GM23338 (cell line): ENCODE measurements at regions not wholly inside any gene's neighbourhood (a gene's known extent, or its start where the extent isn't known, plus 50 kb on each side); places are given as distances from the start of the nearest gene placed in this dataset.
A peak's percentile ranks its signal among the peaks of the same experiment; 100 is the strongest.

Experiments
- ATAC-seq: fragments of 200-7000 bp; cut with Tn5 transposase; 3 replicates; pipeline ENCODE4 v1.9.1; 2020
- DNase-seq: peaks from one replicate; pipeline ENCODE4 v3.0.0-alpha.2; 2015; ENCODE audit warnings: low spot score
- H2AFZ ChIP-seq: fragments of 200-600 bp; sonication (generic); 2 replicates; pipeline ENCODE4 v1.8.0; 2016; ENCODE audit warnings: antibody characterized with exemption, mild to moderate bottlenecking, moderate library complexity
- H3F3A ChIP-seq: fragments of 200-600 bp; sonication (generic); replicated peaks from 2 replicates; pipeline ENCODE4 v1.8.0; 2017; ENCODE audit warnings: antibody characterized with exemption, mixed run types, low read depth
- H3K27ac ChIP-seq: fragments of 200-600 bp; sonication (generic); 2 replicates; pipeline ENCODE4 v1.6.1; 2016; ENCODE audit warnings: low read depth
- H3K27me3 ChIP-seq: fragments of 200-600 bp; sonication (generic); 2 replicates; pipeline ENCODE4 v1.8.0; 2016; ENCODE audit warnings: mild to moderate bottlenecking, mixed run types, moderate library complexity; ENCODE audit not compliant: insufficient read depth
- H3K36me3 ChIP-seq: fragments of 200-600 bp; sonication (generic); 2 replicates; pipeline ENCODE4 v1.8.0; 2016; ENCODE audit warnings: mild to moderate bottlenecking; ENCODE audit not compliant: insufficient read depth
- H3K4me1 ChIP-seq: fragments of 200-600 bp; sonication (generic); 2 replicates; pipeline ENCODE4 v1.8.0; 2016; ENCODE audit warnings: mild to moderate bottlenecking, moderate library complexity; ENCODE audit not compliant: insufficient read depth
- H3K4me2 ChIP-seq: fragments of 200-600 bp; sonication (generic); 2 replicates; pipeline ENCODE4 v1.7.1; 2017; ENCODE audit warnings: mixed run types
- H3K4me3 ChIP-seq: fragments of 200-600 bp; sonication (generic); 2 replicates; pipeline ENCODE4 v1.6.1; 2016; ENCODE audit warnings: mixed run types
- H3K79me2 ChIP-seq: fragments of 200-600 bp; sonication (generic); replicated peaks from 2 replicates; pipeline ENCODE4 v1.8.0; 2017; ENCODE audit warnings: mild to moderate bottlenecking; ENCODE audit not compliant: insufficient read depth
- H3K9me2 ChIP-seq: fragments of 200-600 bp; sonication (generic); 2 replicates; pipeline ENCODE4 v1.8.0; 2017; ENCODE audit not compliant: insufficient read depth
- H4K20me1 ChIP-seq: fragments of 200-600 bp; sonication (generic); replicated peaks from 2 replicates; pipeline ENCODE4 v1.8.0; 2017; ENCODE audit warnings: mild to moderate bottlenecking; ENCODE audit not compliant: insufficient read depth
- H3K27ac Mint-ChIP-seq: 2 replicates; pipeline ENCODE4 v1.8.0; 2020; ENCODE audit warnings: inconsistent platforms, mild to moderate bottlenecking, moderate library complexity, mixed read lengths
- H3K27me3 Mint-ChIP-seq: 3 replicates; pipeline ENCODE4 v1.8.0; 2022; ENCODE audit warnings: low read depth, mild to moderate bottlenecking, moderate library complexity, mixed read lengths, inconsistent platforms; ENCODE audit not compliant: insufficient read depth, poor library complexity
- H3K36me3 Mint-ChIP-seq: 3 replicates; pipeline ENCODE4 v1.8.0; 2021; ENCODE audit warnings: low read depth, mild to moderate bottlenecking, inconsistent platforms, moderate library complexity, mixed read lengths
- H3K4me1 Mint-ChIP-seq: 3 replicates; pipeline ENCODE4 v1.8.0; 2020; ENCODE audit warnings: mild to moderate bottlenecking, inconsistent platforms, mixed read lengths
- H3K4me3 Mint-ChIP-seq: 3 replicates; pipeline ENCODE4 v1.8.0; 2021; ENCODE audit warnings: moderate library complexity, mild to moderate bottlenecking, inconsistent platforms, mixed read lengths
- H3K9me3 Mint-ChIP-seq: 3 replicates; pipeline ENCODE4 v1.8.0; 2020; ENCODE audit warnings: moderate library complexity, mild to moderate bottlenecking, inconsistent platforms, mixed read lengths
- CREB1 ChIP-seq: fragments of 250-450 bp; sonication (Bioruptor Pico); IDR thresholded peaks from 2 replicates; pipeline ENCODE4 v1.5.0; 2020; ENCODE audit warnings: low read depth, mild to moderate bottlenecking, moderate library complexity
- NANOG ChIP-seq: IDR thresholded peaks from 2 replicates; pipeline ENCODE4 v1.6.1; 2016; ENCODE audit warnings: antibody characterized with exemption, borderline replicate concordance
- STAT1 ChIP-seq: IDR thresholded peaks from one replicate; pipeline ENCODE4 v1.6.1; 2016; ENCODE audit warnings: antibody characterized with exemption; ENCODE audit not compliant: unreplicated experiment
- ZNF114 ChIP-seq: fragments of 250-450 bp; sonication (Bioruptor Pico); IDR thresholded peaks from 2 replicates; pipeline ENCODE4 v1.5.0; 2020; ENCODE audit warnings: mild to moderate bottlenecking, moderate library complexity
- TF ChIP-seq, protein P1 (sequence below), 2 experiments: fragments of 200-600 bp in 1 of 2; sonication (generic) in 1 of 2; conservative IDR thresholded peaks; 2 replicates each; pipeline versions ENCODE4 v1.5.1 to v1.6.1; 2016 to 2017; ENCODE audit warnings: antibody characterized with exemption in 2 of 2, low read depth in 2 of 2, mild to moderate bottlenecking in 2 of 2, moderate library complexity in 1 of 2
- TF ChIP-seq, protein P2 (sequence below): IDR thresholded peaks from 2 replicates; pipeline ENCODE4 v1.6.1; 2016; ENCODE audit warnings: antibody characterized with exemption

DNA sequence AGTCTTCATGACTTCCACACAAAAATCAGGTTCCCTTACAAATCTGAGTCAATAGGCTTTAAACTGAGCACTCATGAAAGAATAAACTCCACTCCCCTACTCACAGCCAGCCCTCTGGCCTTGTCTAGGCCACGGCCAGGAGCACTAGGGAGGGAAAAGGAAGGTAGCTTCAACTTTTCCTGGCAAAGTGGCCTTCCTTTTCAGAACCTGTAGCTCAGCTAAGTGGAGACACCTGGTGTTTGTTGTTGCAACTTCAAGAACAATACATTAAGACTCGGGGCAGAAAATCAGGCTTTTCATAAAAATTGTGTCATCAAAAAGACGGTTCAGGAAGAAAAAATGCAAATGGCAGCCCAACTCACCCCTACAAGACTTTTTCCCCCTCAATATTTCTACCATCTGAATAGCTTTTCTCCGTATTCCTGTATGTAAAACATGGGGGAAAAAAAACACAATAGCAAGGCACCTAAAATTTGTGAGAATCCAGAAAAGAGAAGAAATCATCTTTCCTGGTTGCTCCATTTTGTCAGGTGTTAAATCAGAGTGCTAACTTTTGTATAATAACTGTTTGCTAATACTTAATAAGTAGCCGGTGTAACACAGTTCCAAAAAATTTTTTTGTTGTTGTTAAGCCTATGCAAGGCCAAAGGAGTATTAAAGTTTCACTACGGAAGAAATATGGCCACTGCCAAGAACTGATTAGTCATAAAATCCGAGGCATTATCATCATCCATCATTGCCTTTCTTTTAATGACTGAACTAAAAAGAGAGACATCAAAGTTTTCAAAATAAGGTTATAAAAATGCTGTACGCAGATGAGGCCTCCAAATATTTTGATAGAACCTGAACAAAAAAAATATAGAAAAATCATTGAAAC, 66.2 kb upstream of the ARID5B start (continued):
- TF ChIP-seq, protein P1, sequence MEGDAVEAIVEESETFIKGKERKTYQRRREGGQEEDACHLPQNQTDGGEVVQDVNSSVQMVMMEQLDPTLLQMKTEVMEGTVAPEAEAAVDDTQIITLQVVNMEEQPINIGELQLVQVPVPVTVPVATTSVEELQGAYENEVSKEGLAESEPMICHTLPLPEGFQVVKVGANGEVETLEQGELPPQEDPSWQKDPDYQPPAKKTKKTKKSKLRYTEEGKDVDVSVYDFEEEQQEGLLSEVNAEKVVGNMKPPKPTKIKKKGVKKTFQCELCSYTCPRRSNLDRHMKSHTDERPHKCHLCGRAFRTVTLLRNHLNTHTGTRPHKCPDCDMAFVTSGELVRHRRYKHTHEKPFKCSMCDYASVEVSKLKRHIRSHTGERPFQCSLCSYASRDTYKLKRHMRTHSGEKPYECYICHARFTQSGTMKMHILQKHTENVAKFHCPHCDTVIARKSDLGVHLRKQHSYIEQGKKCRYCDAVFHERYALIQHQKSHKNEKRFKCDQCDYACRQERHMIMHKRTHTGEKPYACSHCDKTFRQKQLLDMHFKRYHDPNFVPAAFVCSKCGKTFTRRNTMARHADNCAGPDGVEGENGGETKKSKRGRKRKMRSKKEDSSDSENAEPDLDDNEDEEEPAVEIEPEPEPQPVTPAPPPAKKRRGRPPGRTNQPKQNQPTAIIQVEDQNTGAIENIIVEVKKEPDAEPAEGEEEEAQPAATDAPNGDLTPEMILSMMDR (conservative IDR thresholded peaks at IDR 0.05; ENCODE audit: low read depth in 2 of 2), result peak; percentile 72 to 76

DNA sequence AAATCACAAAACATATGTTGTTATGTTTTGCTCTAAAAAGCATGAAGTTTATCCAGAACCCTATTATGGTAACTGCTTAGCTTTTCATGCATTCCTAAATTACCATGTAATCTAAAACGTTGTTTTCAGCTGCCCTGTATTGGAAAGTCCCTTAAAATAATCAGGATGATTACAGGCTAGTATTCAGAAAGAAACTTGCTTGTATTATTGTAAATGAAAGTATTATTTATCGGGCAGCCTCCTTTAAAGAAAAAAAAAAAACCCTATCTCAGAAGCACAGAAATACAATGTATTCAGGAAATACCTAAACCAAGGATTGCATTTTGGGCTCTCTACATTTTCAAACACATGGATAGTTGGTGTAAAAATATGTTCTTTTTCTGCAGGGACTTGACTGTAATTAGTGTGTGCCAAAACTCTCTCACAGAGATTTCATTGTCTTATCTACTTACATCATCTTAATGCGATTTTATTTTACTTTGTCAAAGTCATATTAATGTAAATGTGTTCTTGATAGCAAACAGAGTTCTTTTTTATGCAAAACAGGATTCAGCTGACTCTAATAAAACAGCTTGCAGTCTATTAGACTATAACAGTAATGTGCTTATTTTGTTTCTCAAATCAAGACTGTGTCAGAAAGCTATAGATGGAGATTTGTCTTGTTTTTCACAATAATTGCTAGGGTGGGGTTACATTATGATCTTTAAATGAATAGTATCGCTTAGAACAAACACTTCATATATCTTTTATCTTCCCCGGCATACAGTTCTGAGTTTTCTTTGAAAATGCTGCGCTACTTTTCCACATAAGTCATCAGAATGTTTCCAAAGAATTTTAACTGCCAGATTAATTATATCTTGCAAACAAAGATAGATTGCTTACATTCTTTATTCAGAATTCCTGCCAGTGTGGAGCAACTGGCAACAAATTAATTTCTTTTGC, 65.3 kb upstream of the ARID5B start:
- no peak for DNase-seq
- TF ChIP-seq, protein P2, sequence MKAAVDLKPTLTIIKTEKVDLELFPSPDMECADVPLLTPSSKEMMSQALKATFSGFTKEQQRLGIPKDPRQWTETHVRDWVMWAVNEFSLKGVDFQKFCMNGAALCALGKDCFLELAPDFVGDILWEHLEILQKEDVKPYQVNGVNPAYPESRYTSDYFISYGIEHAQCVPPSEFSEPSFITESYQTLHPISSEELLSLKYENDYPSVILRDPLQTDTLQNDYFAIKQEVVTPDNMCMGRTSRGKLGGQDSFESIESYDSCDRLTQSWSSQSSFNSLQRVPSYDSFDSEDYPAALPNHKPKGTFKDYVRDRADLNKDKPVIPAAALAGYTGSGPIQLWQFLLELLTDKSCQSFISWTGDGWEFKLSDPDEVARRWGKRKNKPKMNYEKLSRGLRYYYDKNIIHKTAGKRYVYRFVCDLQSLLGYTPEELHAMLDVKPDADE, result no peak
- TF ChIP-seq STAT1 (no peak), ZNF114 (CRISPR knock-in tag) (no peak), NANOG (no peak), CREB1 (CRISPR knock-in tag) (no peak)
- no peak overlapping the region for H3K4me3 ChIP-seq
- no peak overlapping the region for H3K4me2 ChIP-seq
- no peaks in the 10 kb centered on the region for H3K79me2 ChIP-seq
- no peaks in the 10 kb centered on the region for H3K9me3 Mint-ChIP-seq
- H2AFZ ChIP-seq, result no peak overlapping the region
- no peak for ATAC-seq
- H3K27ac Mint-ChIP-seq, result no peak overlapping the region
- H4K20me1 ChIP-seq, result no peaks in the 10 kb centered on the region
- H3K4me1 ChIP-seq, result peaks cover 6% of the 10 kb centered on the region; the same call in 1 of the 2 replicates
- H3K36me3 ChIP-seq, result no peaks in the 10 kb centered on the region
- H3F3A ChIP-seq, result no peaks in the 10 kb centered on the region
- no peak overlapping the region for H3K4me3 Mint-ChIP-seq
- no peak overlapping the region for H3K27ac ChIP-seq
- H3K27me3 Mint-ChIP-seq, result peaks cover 2% of the 10 kb centered on the region
- no peaks in the 10 kb centered on the region for H3K27me3 ChIP-seq
- H3K9me2 ChIP-seq, result no peaks in the 10 kb centered on the region
- peaks cover 19% of the 10 kb centered on the region for H3K4me1 Mint-ChIP-seq
- H3K36me3 Mint-ChIP-seq, result no peaks in the 10 kb centered on the region
